ENCODE measurements at regions not wholly inside any gene's neighbourhood (a gene's known extent, or its start where the extent isn't known, plus 50 kb on each side); places are given as distances from the start of the nearest gene placed in this dataset.

- no peak for TF ChIP-seq CTCF (IDR thresholded peaks at IDR 0.05; ENCODE audit: low read depth, low read length)
- Histone ChIP-seq H3K27ac (ENCODE audit: low read depth, low read length) (no peak overlapping the region), H3K4me3 (ENCODE audit: low read depth, low read length) (no peak overlapping the region), H3K27me3 (ENCODE audit: control insufficient read depth, insufficient read depth, low read length) (no peaks in the 10 kb centered on the region), H3K9me3 (ENCODE audit: control insufficient read depth, insufficient read depth, low read length) (no peaks in the 10 kb centered on the region)
- POLR2A ChIA-PET: no interaction called here
- CTCF ChIA-PET: no interaction called here
- no peak for DNase-seq (ENCODE audit: low read depth, low spot score)
These were observed 187.4 kb upstream of the NTF3 start for GRCh38 chr12:5244513-5244972.

GRCh38 chr12:5246196-5246595 lies 185.7 kb upstream of the NTF3 start:
- TF ChIP-seq CTCF (IDR thresholded peaks at IDR 0.05; ENCODE audit: low read depth, low read length): no peak
- H3K9me3 ChIP-seq (ENCODE audit: control insufficient read depth, insufficient read depth, low read length): no peaks in the 10 kb centered on the region
- ChIA-PET POLR2A (no interaction called here), CTCF (no interaction called here)
- DNase-seq (ENCODE audit: low read depth, low spot score): no peak
- no peaks in the 10 kb centered on the region for H3K27me3 ChIP-seq (ENCODE audit: control insufficient read depth, insufficient read depth, low read length)
- no peak overlapping the region for H3K4me3 ChIP-seq (ENCODE audit: low read depth, low read length)
- H3K27ac ChIP-seq (ENCODE audit: low read depth, low read length): no peak overlapping the region

- no peak for TF ChIP-seq CTCF (IDR thresholded peaks at IDR 0.05; ENCODE audit: low read depth, low read length)
- no peak overlapping the region for H3K4me3 ChIP-seq (ENCODE audit: low read depth, low read length)
- POLR2A ChIA-PET: no interaction called here
- H3K27me3 ChIP-seq (ENCODE audit: control insufficient read depth, insufficient read depth, low read length): no peaks in the 10 kb centered on the region
- CTCF ChIA-PET: no interaction called here
- no peak for DNase-seq (ENCODE audit: low read depth, low spot score)
- H3K9me3 ChIP-seq (ENCODE audit: control insufficient read depth, insufficient read depth, low read length): no peaks in the 10 kb centered on the region
- H3K27ac ChIP-seq (ENCODE audit: low read depth, low read length): no peak overlapping the region
These were observed 184.8 kb upstream of the NTF3 start for GRCh38 chr12:5247144-5247543.

- DNase-seq (ENCODE audit: low read depth, low spot score): no peak
- Histone ChIP-seq H3K27ac (ENCODE audit: low read depth, low read length) (no peak overlapping the region), H3K4me3 (ENCODE audit: low read depth, low read length) (no peak overlapping the region), H3K9me3 (ENCODE audit: control insufficient read depth, insufficient read depth, low read length) (no peaks in the 10 kb centered on the region), H3K27me3 (ENCODE audit: control insufficient read depth, insufficient read depth, low read length) (no peaks in the 10 kb centered on the region)
- POLR2A ChIA-PET: no interaction called here
- no peak for TF ChIP-seq CTCF (IDR thresholded peaks at IDR 0.05; ENCODE audit: low read depth, low read length)
- CTCF ChIA-PET: no interaction called here
These were observed 183.7 kb upstream of the NTF3 start for GRCh38 chr12:5248230-5248629.

- POLR2A ChIA-PET: no interaction called here
- Histone ChIP-seq H3K4me3 (ENCODE audit: low read depth, low read length) (no peak overlapping the region), H3K9me3 (ENCODE audit: control insufficient read depth, insufficient read depth, low read length) (no peaks in the 10 kb centered on the region), H3K27me3 (ENCODE audit: control insufficient read depth, insufficient read depth, low read length) (no peaks in the 10 kb centered on the region), H3K27ac (ENCODE audit: low read depth, low read length) (no peak overlapping the region)
- CTCF ChIA-PET: no interaction called here
- no peak for DNase-seq (ENCODE audit: low read depth, low spot score)
- no peak for TF ChIP-seq CTCF (IDR thresholded peaks at IDR 0.05; ENCODE audit: low read depth, low read length)
These were observed 182.8 kb upstream of the NTF3 start for GRCh38 chr12:5248999-5249526.
